ENCODE measurements at regions not wholly inside any gene's neighbourhood (a gene's known extent, or its start where the extent isn't known, plus 50 kb on each side); places are given as distances from the start of the nearest gene placed in this dataset.

DNA sequence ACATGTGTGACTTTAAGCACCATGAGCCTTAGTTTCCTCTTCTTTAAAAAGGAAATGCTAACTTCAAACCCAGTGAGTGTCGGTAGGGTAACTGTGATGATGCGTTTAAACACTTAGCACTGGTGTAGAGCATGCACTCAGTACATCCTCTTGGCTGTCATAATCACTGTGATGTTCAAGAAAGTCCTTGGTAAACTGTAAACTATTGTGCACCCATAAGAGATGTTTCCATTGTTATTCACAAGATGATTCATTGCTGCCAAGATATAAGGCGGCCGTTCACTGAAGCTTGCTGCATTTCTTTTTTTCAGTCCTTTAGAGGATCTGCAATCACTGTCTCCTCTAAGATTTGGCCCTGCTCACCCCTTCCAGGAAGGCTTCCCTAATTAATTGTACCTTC lies 61.8 kb upstream of the DAB1 start:
- Histone ChIP-seq H3K4me2 (ENCODE audit: insufficient read depth, low read length) (no peak overlapping the region), H4K20me1 (ENCODE audit: insufficient read depth, low read length) (no peaks in the 10 kb centered on the region), H2AFZ (ENCODE audit: low read depth, low read length) (no peak overlapping the region), H3K4me3 (ENCODE audit: low read depth in 1 of 2, low read length in 2 of 2) (no peak overlapping the region), H3K9me3 (ENCODE audit: insufficient read depth, low read length, severe bottlenecking) (no peaks in the 10 kb centered on the region), H3K27me3 (ENCODE audit: insufficient read depth, low read length, poor library complexity) (no peaks in the 10 kb centered on the region), H3K4me1 (ENCODE audit: insufficient read depth, low read length) (no peaks in the 10 kb centered on the region), H3K9ac (ENCODE audit: low read depth, low read length) (no peak overlapping the region), H3K36me3 (ENCODE audit: insufficient read depth, low read length) (no peaks in the 10 kb centered on the region), H3K27ac (ENCODE audit: low read length) (no peak overlapping the region), H3K79me2 (ENCODE audit: insufficient read depth, low read length) (no peaks in the 10 kb centered on the region)
- TF ChIP-seq, protein P1, sequence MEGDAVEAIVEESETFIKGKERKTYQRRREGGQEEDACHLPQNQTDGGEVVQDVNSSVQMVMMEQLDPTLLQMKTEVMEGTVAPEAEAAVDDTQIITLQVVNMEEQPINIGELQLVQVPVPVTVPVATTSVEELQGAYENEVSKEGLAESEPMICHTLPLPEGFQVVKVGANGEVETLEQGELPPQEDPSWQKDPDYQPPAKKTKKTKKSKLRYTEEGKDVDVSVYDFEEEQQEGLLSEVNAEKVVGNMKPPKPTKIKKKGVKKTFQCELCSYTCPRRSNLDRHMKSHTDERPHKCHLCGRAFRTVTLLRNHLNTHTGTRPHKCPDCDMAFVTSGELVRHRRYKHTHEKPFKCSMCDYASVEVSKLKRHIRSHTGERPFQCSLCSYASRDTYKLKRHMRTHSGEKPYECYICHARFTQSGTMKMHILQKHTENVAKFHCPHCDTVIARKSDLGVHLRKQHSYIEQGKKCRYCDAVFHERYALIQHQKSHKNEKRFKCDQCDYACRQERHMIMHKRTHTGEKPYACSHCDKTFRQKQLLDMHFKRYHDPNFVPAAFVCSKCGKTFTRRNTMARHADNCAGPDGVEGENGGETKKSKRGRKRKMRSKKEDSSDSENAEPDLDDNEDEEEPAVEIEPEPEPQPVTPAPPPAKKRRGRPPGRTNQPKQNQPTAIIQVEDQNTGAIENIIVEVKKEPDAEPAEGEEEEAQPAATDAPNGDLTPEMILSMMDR (IDR thresholded peaks at IDR 0.05; ENCODE audit: borderline replicate concordance, extremely low read depth, low read length, poor library complexity, severe bottlenecking), result no peak
- TF ChIP-seq EZH2 (IDR thresholded peaks at IDR 0.05; ENCODE audit: borderline replicate concordance, low read depth, low read length, severe bottlenecking), result no peak
- ATAC-seq (ENCODE audit: insufficient read depth, low read depth), result no peak
- no peak for DNase-seq

DNA sequence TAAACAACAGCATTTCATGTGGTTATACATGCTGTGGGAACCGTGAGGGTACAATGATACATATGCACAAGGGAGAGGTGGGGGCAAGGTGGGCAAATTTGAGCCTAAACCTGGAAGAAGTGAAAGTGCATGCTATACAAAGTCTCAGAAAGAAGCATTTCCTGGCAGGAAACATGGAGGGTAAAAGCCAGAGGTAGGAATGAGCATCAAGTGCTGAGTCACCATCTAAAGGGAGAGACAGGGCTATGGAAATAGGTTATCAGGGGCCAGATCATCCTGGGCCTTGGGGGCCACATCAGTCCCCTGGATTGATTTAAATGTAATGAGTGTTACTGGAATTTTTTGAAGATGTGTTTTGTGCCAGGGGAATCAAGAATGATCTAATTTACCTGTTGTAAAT lies 60.1 kb upstream of the DAB1 start:
- Histone ChIP-seq H2AFZ (ENCODE audit: low read depth, low read length) (no peak overlapping the region), H3K4me2 (ENCODE audit: insufficient read depth, low read length) (no peak overlapping the region), H3K4me1 (ENCODE audit: insufficient read depth, low read length) (no peaks in the 10 kb centered on the region), H3K27ac (ENCODE audit: low read length) (no peak overlapping the region), H4K20me1 (ENCODE audit: insufficient read depth, low read length) (no peaks in the 10 kb centered on the region), H3K4me3 (ENCODE audit: low read depth in 1 of 2, low read length in 2 of 2) (no peak overlapping the region), H3K9ac (ENCODE audit: low read depth, low read length) (no peak overlapping the region), H3K9me3 (ENCODE audit: insufficient read depth, low read length, severe bottlenecking) (no peaks in the 10 kb centered on the region), H3K27me3 (ENCODE audit: insufficient read depth, low read length, poor library complexity) (no peaks in the 10 kb centered on the region), H3K36me3 (ENCODE audit: insufficient read depth, low read length) (no peaks in the 10 kb centered on the region), H3K79me2 (ENCODE audit: insufficient read depth, low read length) (no peaks in the 10 kb centered on the region)
- TF ChIP-seq EZH2 (IDR thresholded peaks at IDR 0.05; ENCODE audit: borderline replicate concordance, low read depth, low read length, severe bottlenecking), result no peak
- TF ChIP-seq, protein P1 (IDR thresholded peaks at IDR 0.05; ENCODE audit: borderline replicate concordance, extremely low read depth, low read length, poor library complexity, severe bottlenecking), result no peak
- DNase-seq, result no peak
- no peak for ATAC-seq (ENCODE audit: insufficient read depth, low read depth)

DNA sequence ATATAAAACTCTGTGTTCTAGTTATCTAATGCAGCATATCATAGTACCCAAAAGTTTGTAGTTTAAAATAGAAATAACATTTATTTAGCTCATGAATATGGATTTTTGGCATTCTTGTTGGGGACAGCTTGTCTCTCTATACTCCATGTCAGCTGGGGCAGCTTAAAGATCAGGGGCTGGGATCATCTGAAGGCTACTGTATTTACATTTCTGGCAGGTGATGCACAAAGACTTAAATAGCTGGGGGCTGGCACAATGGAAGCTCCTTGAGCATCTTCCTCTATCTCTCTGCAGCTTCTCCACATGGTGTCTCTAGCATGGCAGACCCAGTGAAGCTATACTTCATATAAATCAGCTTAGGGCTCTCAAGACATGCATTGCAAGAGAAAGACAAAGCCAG lies 55.6 kb upstream of the DAB1 start:
- Histone ChIP-seq H3K4me1 (ENCODE audit: insufficient read depth, low read length) (no peaks in the 10 kb centered on the region), H4K20me1 (ENCODE audit: insufficient read depth, low read length) (no peaks in the 10 kb centered on the region), H3K27ac (ENCODE audit: low read length) (no peak overlapping the region), H3K79me2 (ENCODE audit: insufficient read depth, low read length) (no peaks in the 10 kb centered on the region), H2AFZ (ENCODE audit: low read depth, low read length) (no peak overlapping the region), H3K4me3 (ENCODE audit: low read depth in 1 of 2, low read length in 2 of 2) (no peak overlapping the region), H3K9ac (ENCODE audit: low read depth, low read length) (no peak overlapping the region), H3K27me3 (ENCODE audit: insufficient read depth, low read length, poor library complexity) (no peaks in the 10 kb centered on the region), H3K9me3 (ENCODE audit: insufficient read depth, low read length, severe bottlenecking) (no peaks in the 10 kb centered on the region), H3K4me2 (ENCODE audit: insufficient read depth, low read length) (no peak overlapping the region), H3K36me3 (ENCODE audit: insufficient read depth, low read length) (no peaks in the 10 kb centered on the region)
- DNase-seq, result no peak
- no peak for ATAC-seq (ENCODE audit: insufficient read depth, low read depth)
- TF ChIP-seq, protein P1 (IDR thresholded peaks at IDR 0.05; ENCODE audit: borderline replicate concordance, extremely low read depth, low read length, poor library complexity, severe bottlenecking), result no peak
- no peak for TF ChIP-seq EZH2 (IDR thresholded peaks at IDR 0.05; ENCODE audit: borderline replicate concordance, low read depth, low read length, severe bottlenecking)

DNA sequence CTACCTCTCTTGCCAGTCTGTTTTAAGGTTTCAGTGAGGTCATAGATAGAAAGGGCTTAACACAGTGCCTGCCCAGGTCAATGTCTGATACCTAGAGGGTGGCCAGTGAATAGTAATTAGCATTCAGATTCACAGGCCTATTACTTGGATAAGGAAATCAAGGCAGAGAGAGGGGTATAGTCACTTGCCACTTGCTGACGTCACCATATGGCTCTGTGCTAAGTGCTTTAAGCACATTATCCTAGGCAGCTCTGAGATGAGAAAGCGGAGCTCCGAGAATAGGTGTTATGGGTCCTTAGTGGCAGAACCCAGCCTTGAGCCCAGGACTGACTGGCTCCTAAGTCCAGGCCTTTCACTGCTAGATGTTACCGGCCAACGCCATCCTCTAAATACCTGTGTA lies 51.5 kb upstream of the DAB1 start:
- ATAC-seq (ENCODE audit: insufficient read depth, low read depth), result no peak
- H3K4me3 ChIP-seq (ENCODE audit: low read depth in 1 of 2, low read length in 2 of 2), result no peak overlapping the region
- no peaks in the 10 kb centered on the region for H4K20me1 ChIP-seq (ENCODE audit: insufficient read depth, low read length)
- no peaks in the 10 kb centered on the region for H3K9me3 ChIP-seq (ENCODE audit: insufficient read depth, low read length, severe bottlenecking)
- no peak overlapping the region for H2AFZ ChIP-seq (ENCODE audit: low read depth, low read length)
- H3K79me2 ChIP-seq (ENCODE audit: insufficient read depth, low read length), result no peaks in the 10 kb centered on the region
- no peak overlapping the region for H3K27ac ChIP-seq (ENCODE audit: low read length)
- TF ChIP-seq EZH2 (IDR thresholded peaks at IDR 0.05; ENCODE audit: borderline replicate concordance, low read depth, low read length, severe bottlenecking), result no peak
- TF ChIP-seq, protein P1 (IDR thresholded peaks at IDR 0.05; ENCODE audit: borderline replicate concordance, extremely low read depth, low read length, poor library complexity, severe bottlenecking), result no peak
- H3K27me3 ChIP-seq (ENCODE audit: insufficient read depth, low read length, poor library complexity), result no peaks in the 10 kb centered on the region
- DNase-seq, result no peak
- H3K4me1 ChIP-seq (ENCODE audit: insufficient read depth, low read length), result no peaks in the 10 kb centered on the region
- H3K9ac ChIP-seq (ENCODE audit: low read depth, low read length), result no peak overlapping the region
- H3K36me3 ChIP-seq (ENCODE audit: insufficient read depth, low read length), result no peaks in the 10 kb centered on the region
- no peak overlapping the region for H3K4me2 ChIP-seq (ENCODE audit: insufficient read depth, low read length)

Data from DND-41 (cell line).